Hindlimb muscle (tissue), 1 donor: ENCODE measurements at regions not wholly inside any gene's neighbourhood (a gene's known extent, or its start where the extent isn't known, plus 50 kb on each side); places are given as distances from the start of the nearest gene placed in this dataset.
"Not testable (repeated sequence)": the region's sequence is repeated elsewhere in the genome, so short reads cannot be mapped to it uniquely, and the experiment has no call there.

Source experiments
- DNase-seq: peaks from one replicate; pipeline ENCODE4 v3.0.0-alpha.2; 2013

DNA sequence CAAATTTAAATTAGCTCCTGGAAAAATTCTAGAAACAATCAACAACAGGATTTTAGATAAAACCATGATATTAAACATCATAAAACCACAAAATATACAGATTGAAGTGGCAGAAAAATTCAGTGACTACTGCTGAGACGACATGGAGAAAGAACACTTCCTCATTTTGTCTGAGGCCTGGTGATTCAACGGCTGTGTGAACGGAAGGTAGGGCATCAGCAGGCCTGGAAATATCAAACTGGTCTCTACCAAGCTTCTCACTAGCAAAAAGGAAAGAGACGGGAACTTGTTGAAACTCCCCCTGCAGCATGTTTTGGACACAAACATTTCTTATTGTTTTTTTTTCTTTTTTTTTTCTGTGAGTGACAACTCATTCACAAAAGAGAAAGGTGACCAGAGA is 58.0 kb upstream of the AHI1 start:
- DNase-seq, result no peak

GRCh38 chr6:135557582-135557981 is 60.0 kb upstream of the AHI1 start:
- no peak for DNase-seq

DNA sequence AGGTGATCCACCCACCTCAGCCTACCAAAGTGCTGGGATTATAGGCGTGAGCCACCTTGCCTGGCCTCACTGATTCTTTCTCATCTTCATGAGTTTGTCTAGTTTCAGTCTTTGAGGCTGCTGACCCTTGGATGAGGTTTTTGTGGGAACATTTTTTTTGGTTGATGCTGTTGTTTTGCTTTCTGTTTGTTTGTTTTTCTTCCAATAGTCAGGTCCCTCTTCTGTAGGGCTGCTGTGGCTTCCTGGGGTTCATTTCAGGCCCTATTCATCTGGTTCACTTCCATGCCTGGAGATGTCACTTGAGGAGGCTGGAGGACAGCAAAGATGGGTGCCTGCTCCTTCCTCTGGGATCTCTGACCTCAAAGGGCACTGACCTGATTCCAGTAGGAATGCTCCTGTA is 68.1 kb upstream of the AHI1 start:
- DNase-seq, result not testable (repeated sequence)

- no peak for DNase-seq
Observed at GRCh38 chr6:135566311-135567068, 69.0 kb upstream of the AHI1 start.

GRCh38 chr6:135567375-135568083 is 70.0 kb upstream of the AHI1 start:
- no peak for DNase-seq

DNA sequence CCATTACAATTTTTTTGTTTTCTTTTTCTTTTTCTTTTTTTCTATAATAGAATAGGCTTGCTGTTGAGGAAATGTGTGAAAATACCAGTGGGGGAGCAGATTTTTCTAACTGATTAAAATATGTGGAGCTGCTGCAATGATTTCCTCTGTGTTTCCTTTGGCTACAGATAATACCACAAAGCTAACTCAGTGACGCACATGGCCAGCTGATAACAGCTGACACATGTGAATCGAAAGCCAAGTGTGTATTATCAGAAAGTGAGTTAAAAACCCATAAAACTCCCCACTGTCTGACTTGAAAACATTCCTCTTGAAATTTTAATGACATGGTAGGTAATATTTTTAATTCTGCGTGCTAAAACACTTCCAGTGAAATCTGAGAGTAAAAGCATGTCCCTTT is 70.8 kb upstream of the AHI1 start:
- DNase-seq, result peak; percentile 14

DNA sequence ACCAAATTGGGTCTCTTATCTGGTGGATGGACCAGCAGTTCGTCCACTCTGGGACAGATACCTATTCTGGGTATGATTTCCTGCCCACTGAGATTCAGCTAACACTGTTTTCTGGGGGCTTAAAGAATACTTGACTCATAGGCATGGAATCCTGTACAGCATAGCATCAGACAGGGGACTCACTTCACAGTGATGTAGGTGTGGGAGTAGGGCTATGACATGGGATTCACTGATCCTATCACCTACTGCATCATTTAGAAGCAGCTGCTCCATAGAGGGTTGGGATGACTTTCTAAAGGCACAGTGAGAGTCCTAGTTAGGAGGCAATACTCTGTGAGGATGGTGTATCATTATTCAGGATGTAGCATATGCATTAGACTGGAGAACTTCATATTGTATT is 74.5 kb upstream of the AHI1 start:
- DNase-seq, result no peak

DNA sequence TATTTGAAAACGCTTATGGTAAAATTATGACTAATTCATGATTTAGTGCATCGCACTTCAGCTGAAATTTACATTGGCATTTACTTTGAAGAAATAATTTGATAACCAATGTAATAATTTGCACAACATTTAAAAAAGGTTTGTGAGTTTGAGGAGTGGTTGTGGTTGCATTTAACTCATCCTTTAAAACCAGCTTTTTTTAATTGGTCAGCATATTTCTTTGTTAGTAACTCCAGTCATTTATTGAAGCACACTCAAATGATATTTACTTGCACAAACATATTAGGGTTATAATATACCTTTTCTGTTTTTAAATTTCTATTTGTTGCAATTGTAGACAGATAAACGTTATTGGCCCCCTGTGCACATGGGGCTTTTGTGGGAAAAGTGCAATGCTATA is 78.1 kb upstream of the AHI1 start:
- DNase-seq, result no peak

DNA sequence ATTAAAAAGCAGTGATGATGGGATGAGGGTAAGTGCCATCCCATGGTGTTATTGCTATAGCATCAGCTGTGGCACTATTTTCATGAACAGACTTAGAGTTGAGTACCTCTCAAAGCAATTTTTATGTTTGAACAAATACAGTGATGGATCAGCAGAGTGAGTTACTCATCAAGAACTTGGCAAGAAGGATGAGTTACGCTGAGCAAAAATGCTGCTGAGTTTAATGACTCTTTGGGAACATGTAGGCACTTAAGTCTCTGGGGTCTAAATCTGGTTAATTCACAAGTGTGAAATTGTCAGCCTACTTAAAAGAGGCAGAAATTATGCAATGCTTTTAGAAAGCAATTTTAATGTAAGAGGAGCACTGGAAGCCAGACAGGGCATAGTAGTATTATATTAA is 78.5 kb upstream of the AHI1 start:
- no peak for DNase-seq

GRCh38 chr6:135577059-135577538 is 79.6 kb upstream of the AHI1 start:
- DNase-seq, result no peak

DNA sequence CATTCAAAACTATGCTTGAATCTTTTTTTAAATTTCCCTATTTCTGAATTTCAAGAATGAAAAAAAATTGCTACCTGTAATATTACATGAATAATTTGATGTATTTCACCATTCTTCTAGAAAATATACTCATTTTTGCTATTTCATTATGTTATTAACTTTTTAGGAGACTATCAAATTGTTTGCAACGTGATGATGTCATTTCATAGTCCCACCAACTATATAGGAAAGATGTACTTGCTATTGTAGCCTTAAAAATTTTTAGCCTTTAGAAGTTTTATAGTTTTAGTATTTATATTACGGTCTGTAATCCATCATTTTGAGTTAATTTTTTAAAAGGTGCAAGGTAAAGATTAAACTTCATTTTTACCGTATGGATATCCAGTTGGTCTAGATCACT is 81.4 kb upstream of the AHI1 start:
- no peak for DNase-seq

DNA sequence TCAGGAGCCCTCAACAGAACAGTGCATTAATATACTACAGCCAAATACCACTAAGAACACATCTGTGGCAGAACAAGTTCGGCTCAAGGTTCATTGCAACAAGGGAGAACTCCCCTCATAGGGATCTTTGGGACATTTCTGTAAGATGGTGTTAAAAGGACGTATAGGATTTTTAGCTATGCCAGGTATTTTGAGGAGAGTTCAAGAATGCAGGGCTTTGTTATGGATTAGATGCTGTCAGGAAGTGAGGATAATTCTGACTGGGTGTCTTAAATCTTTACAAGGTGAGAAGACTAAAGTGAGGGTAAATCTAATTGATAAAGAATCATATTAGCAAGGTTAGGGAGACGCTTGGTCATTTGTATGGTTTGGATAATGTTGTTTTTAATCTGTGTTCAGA is 83.7 kb upstream of the AHI1 start:
- DNase-seq, result no peak

DNA sequence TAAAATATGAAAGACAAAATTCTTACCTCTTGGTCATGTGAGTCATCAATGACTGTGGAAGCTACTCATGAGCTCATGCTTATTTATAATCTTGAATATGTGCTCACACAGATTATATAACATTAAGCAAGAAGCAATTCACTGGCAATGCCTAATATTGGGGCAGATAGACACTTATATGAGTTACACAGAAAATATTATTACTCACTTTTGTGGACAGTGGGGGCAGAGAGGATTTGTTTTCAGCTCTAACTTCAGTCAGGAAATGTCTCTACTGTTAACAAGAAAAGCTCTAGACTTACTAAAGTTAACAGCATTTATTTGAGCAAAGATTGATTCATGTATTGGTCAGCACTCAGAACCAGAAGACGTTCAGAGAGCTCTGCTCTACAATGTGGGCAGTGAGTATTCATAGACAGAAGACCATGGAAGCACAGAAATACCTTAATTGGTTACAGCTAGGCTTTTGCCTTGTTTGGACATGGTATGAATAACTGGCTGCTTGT is 85.8 kb upstream of the AHI1 start:
- DNase-seq, result no peak

DNA sequence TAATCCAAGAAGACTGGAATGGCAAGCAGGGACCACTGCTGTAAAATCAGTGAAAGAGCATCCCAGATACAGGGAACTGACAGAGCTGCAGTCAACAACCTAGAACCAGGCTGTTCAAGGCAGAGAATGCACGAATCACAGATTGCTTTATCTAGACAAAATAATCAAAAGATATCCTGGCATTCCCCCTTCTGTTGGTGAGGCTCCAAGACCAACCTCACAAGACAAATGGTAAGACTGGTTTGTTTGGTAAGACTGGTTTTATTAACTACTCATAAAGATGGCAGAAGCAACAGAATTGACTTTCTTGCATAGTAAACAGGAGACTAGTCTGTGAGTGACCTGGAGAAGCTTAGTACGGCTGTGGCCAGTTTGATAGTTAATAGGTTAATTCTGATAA is 88.8 kb upstream of the AHI1 start:
- no peak for DNase-seq

DNA sequence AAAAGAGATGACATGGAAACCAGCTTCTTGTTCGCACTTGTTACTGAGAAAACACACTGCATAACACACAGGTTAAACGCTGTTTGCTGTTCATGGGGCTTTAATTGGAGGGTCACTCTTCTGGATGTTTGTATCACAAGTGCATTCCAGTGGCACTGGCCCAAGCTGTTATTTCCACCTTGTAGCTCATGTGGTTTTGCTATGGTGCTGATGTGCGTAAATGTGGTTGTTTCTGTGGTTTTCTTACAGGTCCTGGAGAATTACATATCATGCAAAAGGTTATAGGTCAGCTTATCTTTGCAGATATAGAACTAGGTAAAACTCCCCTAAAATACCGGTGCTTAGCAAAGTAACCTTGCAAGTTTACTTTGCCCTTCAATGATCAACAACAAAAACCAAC is 89.3 kb upstream of the AHI1 start:
- no peak for DNase-seq

DNA sequence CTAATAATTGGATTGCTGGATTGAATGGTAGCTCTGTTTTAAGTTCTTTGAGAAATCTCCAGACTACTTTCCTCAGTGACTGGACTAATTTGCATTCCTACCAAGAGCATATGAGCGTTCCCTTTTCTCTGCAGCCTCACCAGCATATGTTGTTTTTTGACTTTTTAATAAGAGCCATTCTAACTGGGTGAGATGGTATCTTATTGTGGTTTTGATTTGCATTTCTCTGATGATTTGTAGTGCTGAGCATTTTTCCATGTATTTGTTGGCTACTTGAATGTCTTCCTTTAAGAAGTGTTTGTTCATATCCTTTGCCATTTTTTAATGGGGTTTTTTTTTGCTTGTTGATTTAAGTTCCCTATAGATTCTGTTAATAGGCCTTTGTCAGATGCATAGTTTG is 94.7 kb upstream of the AHI1 start:
- no peak for DNase-seq

GRCh38 chr6:135594000-135594399 is 96.5 kb upstream of the AHI1 start:
- no peak for DNase-seq

- DNase-seq, result no peak
Observed at GRCh38 chr6:135600086-135600702, 102.7 kb upstream of the AHI1 start.

GRCh38 chr6:135600931-135601330 is 103.4 kb upstream of the AHI1 start:
- no peak for DNase-seq

DNA sequence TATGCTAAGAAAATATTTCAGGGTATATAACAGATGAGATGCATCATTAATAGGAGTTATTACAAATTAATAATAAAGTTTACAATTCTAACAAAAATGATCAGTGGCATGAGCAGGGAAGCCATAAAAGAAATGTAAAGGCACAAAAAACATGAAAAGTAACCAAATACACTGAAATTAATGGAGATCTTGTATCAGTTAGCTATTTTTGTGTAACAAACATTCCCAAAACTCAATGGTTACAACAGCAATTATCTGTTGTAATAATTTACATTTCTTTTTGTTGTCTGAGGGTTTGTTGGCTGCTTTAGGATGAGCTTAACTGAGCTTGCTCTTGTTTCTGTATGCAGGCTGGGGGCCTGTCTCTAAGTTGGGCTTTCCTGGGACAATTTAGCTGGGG is 104.3 kb upstream of the AHI1 start:
- DNase-seq, result no peak

- DNase-seq, result no peak
Observed at GRCh38 chr6:135603249-135603648, 105.7 kb upstream of the AHI1 start.

DNA sequence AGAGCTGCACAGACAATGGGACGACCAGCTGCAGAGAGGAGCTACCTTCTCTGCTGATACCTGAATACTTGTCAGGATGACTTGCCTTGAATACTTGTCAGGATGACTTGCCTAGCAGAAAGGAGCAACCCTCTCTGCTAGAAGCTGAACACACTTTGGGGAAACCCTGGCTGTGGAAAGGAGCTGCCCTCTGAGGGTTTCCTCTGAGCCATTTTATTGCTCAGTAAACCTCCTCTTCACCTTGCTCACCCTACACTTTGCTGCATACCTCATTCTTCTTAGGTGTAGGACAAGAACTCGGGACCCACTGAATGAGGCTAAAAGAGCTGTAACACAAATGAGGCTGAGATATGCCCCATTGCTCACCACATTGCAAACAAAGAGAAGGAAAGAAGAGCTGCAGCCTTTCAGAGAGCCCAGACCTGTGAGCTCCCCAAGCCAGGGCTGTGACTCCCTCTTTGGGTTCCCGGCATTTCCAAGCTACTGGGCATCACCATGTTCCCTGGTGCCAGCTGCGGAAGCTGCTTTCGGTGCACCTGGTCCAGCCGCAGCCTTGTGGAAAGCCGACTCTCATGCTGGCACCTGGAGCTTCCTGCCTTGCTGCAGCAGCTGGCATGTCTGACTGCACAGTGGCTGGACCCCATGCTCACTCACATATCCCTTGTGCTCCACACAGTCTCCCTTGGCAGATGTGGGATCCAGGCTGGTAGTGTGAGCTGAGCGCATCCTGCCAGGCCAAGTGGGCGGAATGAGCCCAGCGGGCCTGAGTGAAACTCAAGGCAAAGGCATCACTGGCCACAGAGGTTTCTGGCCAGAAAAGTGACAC is 106.7 kb upstream of the AHI1 start:
- DNase-seq, result no peak

DNA sequence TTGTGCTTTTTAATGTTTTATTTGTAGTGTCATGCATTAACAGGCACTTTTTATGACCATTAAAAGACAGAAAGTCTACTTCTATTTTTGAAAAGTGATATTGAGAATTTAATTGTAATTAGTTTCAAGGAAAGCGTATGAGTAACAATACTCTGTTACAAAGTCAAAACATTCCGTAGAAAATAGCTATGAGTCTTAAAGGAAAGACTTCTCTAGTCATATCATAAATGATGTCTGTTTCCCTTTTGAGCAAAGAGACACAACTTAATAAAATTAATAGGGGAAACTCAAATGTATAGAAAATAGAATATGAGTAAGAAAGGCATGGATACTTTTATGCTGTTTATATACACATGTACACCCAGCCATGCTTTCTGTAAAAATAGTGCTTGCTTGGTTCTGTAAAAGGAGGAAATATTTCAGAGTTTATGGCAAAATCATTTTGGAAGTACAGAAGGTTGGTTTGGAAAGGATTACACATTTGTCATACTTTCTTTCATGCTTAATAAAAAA is 107.8 kb upstream of the AHI1 start:
- DNase-seq, result no peak
